ENCODE measurements at regions not wholly inside any gene's neighbourhood (a gene's known extent, or its start where the extent isn't known, plus 50 kb on each side); places are given as distances from the start of the nearest gene placed in this dataset.

- 0 to 26% methylated on average over 1 of the region's 1 CpG for whole genome bisulfite sequencing, 2 donors
- H3K27ac ChIP-seq = no peak overlapping the region
These were observed 552.0 kb downstream of the RFC3 start for GRCh38 chr13:34369931-34370330.

GRCh38 chr13:34371108-34371507 lies 553.2 kb downstream of the RFC3 start:
- no peak overlapping the region for H3K4me3 ChIP-seq (replicated peaks in 1 of 3)
- WGBS, 2 donors = 87 to 88% methylated on average over 2 of the region's 2 CpGs
- H3K9me3 ChIP-seq = no peaks in the 10 kb centered on the region
- intact Hi-C loops (cut with DNase I) = no loop called here
- no peaks in the 10 kb centered on the region for H3K4me1 ChIP-seq
- no peak overlapping the region for H3K27ac ChIP-seq
- TF ChIP-seq CTCF (IDR thresholded peaks at IDR 0.05) (no peak), POLR2A (IDR thresholded peaks at IDR 0.05) (no peak)
- no peaks in the 10 kb centered on the region for H3K36me3 ChIP-seq
- no peaks in the 10 kb centered on the region for H3K27me3 ChIP-seq
- no peak for DNase-seq

More at GRCh38 chr13:34369931-34370330, 552.0 kb downstream of the RFC3 start:
- Histone ChIP-seq H3K4me3 (replicated peaks in 1 of 3) (no peak overlapping the region), H3K27me3 (no peaks in the 10 kb centered on the region), H3K9me3 (no peaks in the 10 kb centered on the region), H3K4me1 (no peaks in the 10 kb centered on the region), H3K36me3 (no peaks in the 10 kb centered on the region)
- no peak for DNase-seq
- intact Hi-C loops (cut with DNase I) = no loop called here
- TF ChIP-seq POLR2A (IDR thresholded peaks at IDR 0.05) = no peak
- no peak for TF ChIP-seq CTCF (IDR thresholded peaks at IDR 0.05)

- Histone ChIP-seq H3K4me1 (peaks cover 0 to 4% of the 10 kb centered on the region in 2 donors), H3K4me3 (replicated peaks in 1 of 3) (no peak overlapping the region), H3K36me3 (no peaks in the 10 kb centered on the region), H3K27ac (no peak overlapping the region), H3K27me3 (no peaks in the 10 kb centered on the region), H3K9me3 (no peaks in the 10 kb centered on the region)
- TF ChIP-seq CTCF (IDR thresholded peaks at IDR 0.05) (no peak), POLR2A (IDR thresholded peaks at IDR 0.05) (no peak)
- DNase-seq = no peak
- intact Hi-C loops (cut with DNase I) = no loop called here
- 88 to 90% methylated on average over 3 of the region's 3 CpGs for WGBS, 2 donors
These were observed 553.9 kb downstream of the RFC3 start for GRCh38 chr13:34371645-34372395.

- Histone ChIP-seq H3K4me1 (peaks cover 0 to 4% of the 10 kb centered on the region in 2 donors), H3K4me3 (replicated peaks in 1 of 3) (no peak overlapping the region), H3K27me3 (no peaks in the 10 kb centered on the region), H3K9me3 (no peaks in the 10 kb centered on the region), H3K36me3 (no peaks in the 10 kb centered on the region), H3K27ac (no peak overlapping the region)
- intact Hi-C loops (cut with DNase I) = no loop called here
- no peak for DNase-seq
- WGBS, 2 donors = 71 to 84% methylated on average over 4 of the region's 4 CpGs
- TF ChIP-seq CTCF (IDR thresholded peaks at IDR 0.05) (no peak), POLR2A (IDR thresholded peaks at IDR 0.05) (no peak)
These were observed 554.6 kb downstream of the RFC3 start for GRCh38 chr13:34372581-34372980.

GRCh38 chr13:34376483-34376882 lies 558.5 kb downstream of the RFC3 start:
- Histone ChIP-seq H3K4me3 (replicated peaks in 1 of 3) (no peak overlapping the region), H3K9me3 (no peaks in the 10 kb centered on the region)

More at GRCh38 chr13:34376483-34376882, 558.5 kb downstream of the RFC3 start:
- H3K4me1 ChIP-seq = peaks cover 0 to 4% of the 10 kb centered on the region in 2 donors
- H3K27me3 ChIP-seq = no peaks in the 10 kb centered on the region
- DNase-seq = no peak
- no peak for TF ChIP-seq CTCF (IDR thresholded peaks at IDR 0.05)
- no peak for TF ChIP-seq POLR2A (IDR thresholded peaks at IDR 0.05)
- H3K27ac ChIP-seq = no peak overlapping the region
- no peaks in the 10 kb centered on the region for H3K36me3 ChIP-seq
- intact Hi-C loops (cut with DNase I) = no loop called here

Measured in thyroid gland (tissue), 4 donors.